HEK293T (cell line): ENCODE measurements at regions not wholly inside any gene's neighbourhood (a gene's known extent, or its start where the extent isn't known, plus 50 kb on each side); places are given as distances from the start of the nearest gene placed in this dataset.

Source experiments
- ARNT ChIP-seq: fragments of 450-650 bp; IDR thresholded peaks from 2 replicates; pipeline ENCODE4 v1.6.1; 2017; ENCODE audit warnings: mild to moderate bottlenecking
- BHLHE40 ChIP-seq: fragments of 450-650 bp; IDR thresholded peaks from 2 replicates; pipeline ENCODE4 v1.6.1; 2016; ENCODE audit warnings: mild to moderate bottlenecking, moderate library complexity, borderline replicate concordance
- CTBP1 ChIP-seq: fragments of 450-650 bp; IDR thresholded peaks from 2 replicates; pipeline ENCODE4 v1.6.1; 2016; ENCODE audit warnings: borderline replicate concordance
- ELF4 ChIP-seq: fragments of 450-650 bp; IDR thresholded peaks from 2 replicates; pipeline ENCODE4 v1.6.1; 2017; ENCODE audit warnings: antibody characterized with exemption
- FOXA1 ChIP-seq: fragments of 450-650 bp; IDR thresholded peaks from 2 replicates; pipeline ENCODE4 v1.6.1; 2016; ENCODE audit warnings: mild to moderate bottlenecking
- FOXK2 ChIP-seq: fragments of 450-650 bp; IDR thresholded peaks from 2 replicates; pipeline ENCODE4 v1.6.1; 2016; ENCODE audit warnings: mild to moderate bottlenecking
- FOXM1 ChIP-seq: fragments of 450-650 bp; IDR thresholded peaks from 2 replicates; pipeline ENCODE4 v1.6.1; 2017; ENCODE audit warnings: mild to moderate bottlenecking, borderline replicate concordance
- LEF1 ChIP-seq: fragments of 450-650 bp; IDR thresholded peaks from 2 replicates; pipeline ENCODE4 v1.6.1; 2017; ENCODE audit warnings: mild to moderate bottlenecking, borderline replicate concordance
- NFRKB ChIP-seq: fragments of 450-650 bp; IDR thresholded peaks from 2 replicates; pipeline ENCODE4 v1.6.1; 2016; ENCODE audit warnings: mild to moderate bottlenecking, moderate library complexity
- PKNOX1 ChIP-seq: fragments of 450-650 bp; IDR thresholded peaks from 2 replicates; pipeline ENCODE4 v1.6.1; 2016
- SP1 ChIP-seq: fragments of 450-650 bp; IDR thresholded peaks from 2 replicates; pipeline ENCODE4 v1.6.1; 2017
- SUZ12 ChIP-seq: fragments of 450-650 bp; IDR thresholded peaks from 2 replicates; pipeline ENCODE4 v1.6.1; 2016; ENCODE audit warnings: mild to moderate bottlenecking
- ZNF384 ChIP-seq: fragments of 450-650 bp; IDR thresholded peaks from 2 replicates; pipeline ENCODE4 v1.6.1; 2016

GRCh38 chr11:101741061-101741460, 157.3 kb upstream of the TRPC6 start:
- TF ChIP-seq SP1, result no peak
- TF ChIP-seq FOXA1, result no peak
- TF ChIP-seq ZNF384, result no peak
- no peak for TF ChIP-seq BHLHE40
- no peak for TF ChIP-seq ARNT
- no peak for TF ChIP-seq FOXM1
- TF ChIP-seq PKNOX1, result no peak
- TF ChIP-seq SUZ12, result no peak
- no peak for TF ChIP-seq ELF4
- no peak for TF ChIP-seq FOXK2
- TF ChIP-seq CTBP1, result no peak
- no peak for TF ChIP-seq LEF1
- no peak for TF ChIP-seq NFRKB
